ENCODE measurements at regions not wholly inside any gene's neighbourhood (a gene's known extent, or its start where the extent isn't known, plus 50 kb on each side); places are given as distances from the start of the nearest gene placed in this dataset.

- no peak for TF ChIP-seq EZH2 (IDR thresholded peaks at IDR 0.05; ENCODE audit: borderline replicate concordance, low read depth, low read length, poor library complexity, severe bottlenecking)
- TF ChIP-seq CTCF (conservative IDR thresholded peaks at IDR 0.05; ENCODE audit: low read depth, low read length), result no peak
These were observed 356.8 kb downstream of the EFNA5 start for GRCh38 chr5:107313921-107314320.

All from A673 (cell line).